Inferior parietal cortex (tissue), 1 donor: ENCODE measurements at regions not wholly inside any gene's neighbourhood (a gene's known extent, or its start where the extent isn't known, plus 50 kb on each side); places are given as distances from the start of the nearest gene placed in this dataset.
"Not testable (repeated sequence)": the region's sequence is repeated elsewhere in the genome, so short reads cannot be mapped to it uniquely, and the experiment has no call there.

Source experiments
- DNase-seq: peaks from one replicate; pipeline ENCODE4 v3.0.0-alpha.2; 2016; ENCODE audit errors: extremely low spot score

GRCh38 chr13:50386541-50387050 lies 371.4 kb downstream of the KCNRG start:
- DNase-seq: no peak

- DNase-seq: peak; percentile 28
Observed at GRCh38 chr13:50387051-50387581, 371.9 kb downstream of the KCNRG start.

GRCh38 chr13:50388481-50388880 lies 373.2 kb downstream of the KCNRG start:
- DNase-seq: no peak

GRCh38 chr13:50389726-50390125 lies 374.5 kb downstream of the KCNRG start:
- no peak for DNase-seq

- DNase-seq: no peak
Observed at GRCh38 chr13:50390503-50391248, 375.4 kb downstream of the KCNRG start.

- no peak for DNase-seq
Observed at GRCh38 chr13:50392977-50393376, 377.7 kb downstream of the KCNRG start.

- no peak for DNase-seq
Observed at GRCh38 chr13:50393628-50394027, 378.4 kb downstream of the KCNRG start.

GRCh38 chr13:50396001-50396400 lies 380.8 kb downstream of the KCNRG start:
- no peak for DNase-seq

- DNase-seq: not testable (repeated sequence)
Observed at GRCh38 chr13:50396618-50397017, 381.4 kb downstream of the KCNRG start.

- peak; percentile 89 for DNase-seq
Observed at GRCh38 chr13:50400035-50400726, 384.9 kb downstream of the KCNRG start.

- DNase-seq: peak; percentile 92
Observed at GRCh38 chr13:50401049-50401505, 385.8 kb downstream of the KCNRG start.

GRCh38 chr13:50401721-50402465 lies 386.6 kb downstream of the KCNRG start:
- no peak for DNase-seq

GRCh38 chr13:50403311-50403710 lies 388.1 kb downstream of the KCNRG start:
- no peak for DNase-seq

- no peak for DNase-seq
Observed at GRCh38 chr13:50404116-50404515, 388.9 kb downstream of the KCNRG start.

GRCh38 chr13:50404769-50405168 lies 389.5 kb downstream of the KCNRG start:
- no peak for DNase-seq

GRCh38 chr13:50406831-50407230 lies 391.6 kb downstream of the KCNRG start:
- DNase-seq: no peak

GRCh38 chr13:50408068-50408467 lies 392.8 kb downstream of the KCNRG start:
- DNase-seq: no peak

- DNase-seq: no peak
Observed at GRCh38 chr13:50409220-50409619, 394.0 kb downstream of the KCNRG start.

GRCh38 chr13:50410921-50411746 lies 395.9 kb downstream of the KCNRG start:
- no peak for DNase-seq

GRCh38 chr13:50412046-50412617 lies 396.9 kb downstream of the KCNRG start:
- no peak for DNase-seq

- DNase-seq: no peak
Observed at GRCh38 chr13:50414640-50415039, 399.4 kb downstream of the KCNRG start.
